ENCODE measurements at regions not wholly inside any gene's neighbourhood (a gene's known extent, or its start where the extent isn't known, plus 50 kb on each side); places are given as distances from the start of the nearest gene placed in this dataset.
A peak's percentile ranks its signal among the peaks of the same experiment; 100 is the strongest.
"Not testable (repeated sequence)": the region's sequence is repeated elsewhere in the genome, so short reads cannot be mapped to it uniquely, and the experiment has no call there.

- H3K4me3 ChIP-seq: no peak overlapping the region
Measured at GRCh38 chr21:28683982-28684752, 308.5 kb downstream of the LTN1 start.

GRCh38 chr21:28682884-28683283 lies 309.8 kb downstream of the LTN1 start:
- DNase-seq; ATAC-seq; H3K4me3 ChIP-seq; H3K27me3 ChIP-seq; intact Hi-C loops (cut with DNase I); H3K27ac ChIP-seq; H3K4me1 ChIP-seq; H3K36me3 ChIP-seq: not testable (repeated sequence)
- peaks cover 0 to 14% (median 0%) of the 10 kb centered on the region in 11 donors for H3K9me3 ChIP-seq
- 97% methylated on average over 3 of the region's 3 CpGs for WGBS, 2 donors

More at GRCh38 chr21:28683982-28684752, 308.5 kb downstream of the LTN1 start:
- 81 to 87% methylated on average over 6 of the region's 6 CpGs for WGBS, 2 donors
- Histone ChIP-seq H3K27ac (no peak overlapping the region), H3K36me3 (no peaks in the 10 kb centered on the region), H3K27me3 (no peaks in the 10 kb centered on the region), H3K4me1 (no peaks in the 10 kb centered on the region), H3K9me3 (peaks cover 0 to 2% (median 0%) of the 10 kb centered on the region in 11 donors)
- ATAC-seq (no peak), DNase-seq (no peak)
- no peak for TF ChIP-seq CTCF (IDR thresholded peaks at IDR 0.05)
- intact Hi-C loops (cut with DNase I): no loop called here

GRCh38 chr21:28677096-28677495 lies 315.6 kb downstream of the LTN1 start:
- 95 to 99% methylated on average over 13 of the region's 13 CpGs for WGBS, 2 donors
- H3K36me3 ChIP-seq; intact Hi-C loops (cut with DNase I); DNase-seq; H3K27me3 ChIP-seq; ATAC-seq; H3K27ac ChIP-seq; H3K4me3 ChIP-seq: not testable (repeated sequence)
- H3K9me3 ChIP-seq: peaks cover 0 to 18% (median 0%) of the 10 kb centered on the region in 11 donors
- H3K4me1 ChIP-seq: peaks cover 0 to 19% (median 10%) of the 10 kb centered on the region in 9 donors

GRCh38 chr21:28675331-28676041 lies 317.2 kb downstream of the LTN1 start:
- Histone ChIP-seq H3K9me3 (peaks cover 0 to 18% (median 0%) of the 10 kb centered on the region in 11 donors), H3K4me1 (peaks cover 0 to 19% (median 10%) of the 10 kb centered on the region in 9 donors), H3K27ac (peak overlapping the region in 6 of 10 donors; percentile 3 to 37 (median 6)), H3K27me3 (no peaks in the 10 kb centered on the region), H3K36me3 (no peaks in the 10 kb centered on the region), H3K4me3 (no peak overlapping the region)
- intact Hi-C loops (cut with DNase I): no loop called here
- DNase-seq (no peak), ATAC-seq (peak in 7 of 8 donors; percentile 46 to 96 (median 83))
- 25 to 45% methylated on average over 4 of the region's 4 CpGs for WGBS, 2 donors
- TF ChIP-seq CTCF (IDR thresholded peaks at IDR 0.05): no peak

GRCh38 chr21:28674763-28675162 lies 317.9 kb downstream of the LTN1 start:
- DNase-seq (no peak), ATAC-seq (peak in 2 of 8 donors; percentile 12 to 37)
- Histone ChIP-seq H3K4me1 (peaks cover 0 to 19% (median 10%) of the 10 kb centered on the region in 9 donors), H3K36me3 (no peaks in the 10 kb centered on the region), H3K27me3 (no peaks in the 10 kb centered on the region), H3K9me3 (peaks cover 0 to 18% (median 0%) of the 10 kb centered on the region in 11 donors), H3K27ac (peak overlapping the region in 2 of 10 donors; percentile 3 to 37), H3K4me3 (no peak overlapping the region)
- WGBS, 2 donors: 88 to 95% methylated on average over 2 of the region's 2 CpGs
- intact Hi-C loops (cut with DNase I): loop anchor here in 1 of 10 donors (1.0 kb wide), 1 partner anchor 41 kb away; no protein-coding TSS in a partner anchor
- no peak for TF ChIP-seq CTCF (IDR thresholded peaks at IDR 0.05)

Data from heart right ventricle (tissue), 16 donors.